Endothelial cell of umbilical vein (primary cell): ENCODE measurements at regions not wholly inside any gene's neighbourhood (a gene's known extent, or its start where the extent isn't known, plus 50 kb on each side); places are given as distances from the start of the nearest gene placed in this dataset.

Source experiments
- CTCF ChIP-seq, 2 donors: IDR thresholded peaks; 1 replicate in 1 of 2; 2 replicates in 1 of 2; pipeline ENCODE4 v1.5.1; 2011; ENCODE audit warnings: low read length in 2 of 2, mild to moderate bottlenecking in 2 of 2, moderate library complexity in 2 of 2, control low read depth in 1 of 2, inconsistent platforms in 1 of 2, low read depth in 1 of 2; ENCODE audit not compliant: insufficient read depth in 1 of 2; ENCODE audit errors: extremely low read depth in 1 of 2
- MYC ChIP-seq: IDR thresholded peaks from one replicate; pipeline ENCODE4 v1.6.1; 2011; ENCODE audit warnings: mild to moderate bottlenecking, low read depth, low read length
- POLR2A ChIP-seq: IDR thresholded peaks from 2 replicates; pipeline ENCODE4 v1.6.1; 2012; ENCODE audit warnings: low read depth, mild to moderate bottlenecking, control low read depth, low read length

- TF ChIP-seq POLR2A (no peak), MYC (no peak), CTCF (IDR thresholded peaks at IDR 0.05; ENCODE audit: extremely low read depth in 1 of 2, insufficient read depth in 1 of 2, low read depth in 1 of 2, low read length in 2 of 2) (no peak)
Observed at GRCh38 chr7:119895320-119895719, 377.7 kb upstream of the KCND2 start.
